ENCODE measurements at regions not wholly inside any gene's neighbourhood (a gene's known extent, or its start where the extent isn't known, plus 50 kb on each side); places are given as distances from the start of the nearest gene placed in this dataset.
"Not testable (repeated sequence)": the region's sequence is repeated elsewhere in the genome, so short reads cannot be mapped to it uniquely, and the experiment has no call there.

DNA sequence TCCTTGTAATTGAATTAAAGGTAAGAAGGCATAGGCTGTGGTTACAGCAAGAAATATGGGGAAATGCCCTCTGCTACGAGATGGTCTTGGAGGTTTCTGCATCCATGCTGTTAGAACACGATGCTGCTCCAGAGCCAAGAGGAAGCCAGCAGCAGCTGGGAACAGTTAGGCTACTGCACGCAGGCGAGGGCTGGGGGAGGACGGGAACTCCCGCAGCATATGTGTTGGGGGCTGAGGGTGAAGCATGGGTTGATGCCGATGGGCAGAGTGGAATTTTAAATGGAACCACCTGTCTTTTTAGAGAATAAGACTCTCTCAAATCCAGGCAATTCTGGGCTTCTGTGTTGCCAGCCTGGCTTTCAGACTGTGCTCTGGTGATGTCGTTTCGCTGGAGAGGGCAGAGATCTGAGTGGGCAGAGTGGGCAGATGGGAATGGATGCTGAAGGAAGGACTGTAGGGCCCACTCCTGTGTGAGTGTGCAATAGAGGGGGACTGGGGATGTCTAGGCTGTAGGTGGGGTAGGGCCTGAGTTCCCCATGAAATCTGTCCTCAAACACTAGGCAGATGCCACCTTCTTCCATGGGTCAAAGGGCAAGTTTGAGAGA is 417.0 kb upstream of the TPM1 start:
- no peak for DNase-seq

DNA sequence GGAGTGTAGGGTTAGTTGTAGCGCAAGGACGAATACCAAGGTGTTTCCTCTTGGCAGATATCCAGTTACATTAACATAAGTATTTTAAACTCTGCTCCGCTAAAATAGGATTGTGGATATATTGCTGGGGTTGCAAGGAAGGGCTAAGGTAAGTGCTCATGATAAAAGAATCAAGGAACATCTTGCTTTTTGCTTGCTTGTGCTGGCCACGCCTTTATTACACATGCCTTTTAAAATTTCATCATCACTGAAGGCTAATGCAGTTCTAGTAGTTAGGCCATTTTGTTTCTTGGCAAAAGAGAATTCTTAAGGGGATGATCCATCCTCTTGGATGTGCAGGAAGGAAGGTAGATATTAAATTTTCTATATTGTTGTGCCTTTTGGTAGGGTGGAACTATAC is 415.6 kb upstream of the TPM1 start:
- DNase-seq, result no peak

- no peak for DNase-seq
Observed at GRCh38 chr15:62631076-62631724, 411.3 kb upstream of the TPM1 start.

DNA sequence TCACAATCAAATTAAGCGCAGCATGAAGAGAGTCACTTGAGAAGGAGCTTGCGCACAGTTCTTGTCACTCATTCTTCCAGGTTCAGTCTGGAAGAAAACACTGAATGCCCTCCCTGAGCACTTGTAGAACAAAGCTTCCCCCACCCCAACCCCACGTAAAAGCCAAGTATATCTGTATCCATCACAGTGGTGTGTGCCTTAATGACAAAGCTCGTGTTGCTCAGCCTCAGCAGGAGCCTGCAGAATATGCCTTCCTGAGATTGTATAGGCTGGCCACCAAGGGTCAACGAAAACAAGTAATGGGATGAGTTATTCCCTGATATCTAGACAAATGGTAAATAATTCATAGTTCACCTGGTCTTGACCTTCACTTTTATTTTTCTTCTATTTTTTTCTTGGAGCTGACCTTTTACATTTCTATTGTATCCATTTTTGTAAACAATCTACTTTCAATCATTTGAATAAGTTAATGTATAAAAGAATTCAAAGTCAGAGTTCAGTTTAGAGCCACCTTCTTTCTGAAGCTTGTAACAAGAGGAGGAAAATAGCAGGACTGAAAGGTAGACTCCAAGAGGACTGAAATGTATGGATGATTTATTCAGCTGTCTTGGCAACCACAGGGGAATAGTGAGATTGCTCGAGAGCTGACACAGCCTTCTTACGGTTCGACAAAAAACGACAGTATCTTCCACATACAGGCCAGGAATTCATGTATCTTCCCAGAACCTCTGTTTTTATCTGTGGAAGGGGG is 405.5 kb upstream of the TPM1 start:
- no peak for DNase-seq

- DNase-seq, result no peak
Observed at GRCh38 chr15:62637574-62637897, 405.0 kb upstream of the TPM1 start.

- no peak for DNase-seq
Observed at GRCh38 chr15:62637950-62638619, 404.5 kb upstream of the TPM1 start.

DNA sequence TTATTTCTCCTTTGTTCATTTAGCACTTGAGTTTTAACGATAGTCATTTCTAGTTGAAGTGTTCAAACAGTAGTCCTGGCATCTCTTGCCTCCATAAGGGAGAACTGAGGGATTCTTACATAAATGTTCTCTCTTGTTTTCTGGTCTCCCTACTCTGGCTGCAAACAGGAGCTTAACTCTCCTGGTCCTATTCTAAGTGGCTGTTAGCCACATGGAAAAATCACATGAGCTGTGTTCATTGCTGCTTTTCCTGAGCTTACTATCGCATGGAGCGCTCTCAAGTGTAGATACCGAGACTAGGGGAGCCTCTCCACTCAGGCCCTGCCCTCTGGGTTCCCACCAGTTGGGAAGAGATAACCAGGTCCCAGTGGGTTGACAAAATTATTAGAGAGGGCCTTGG is 403.1 kb upstream of the TPM1 start:
- no peak for DNase-seq

GRCh38 chr15:62639906-62640605 is 402.5 kb upstream of the TPM1 start:
- DNase-seq, result no peak

DNA sequence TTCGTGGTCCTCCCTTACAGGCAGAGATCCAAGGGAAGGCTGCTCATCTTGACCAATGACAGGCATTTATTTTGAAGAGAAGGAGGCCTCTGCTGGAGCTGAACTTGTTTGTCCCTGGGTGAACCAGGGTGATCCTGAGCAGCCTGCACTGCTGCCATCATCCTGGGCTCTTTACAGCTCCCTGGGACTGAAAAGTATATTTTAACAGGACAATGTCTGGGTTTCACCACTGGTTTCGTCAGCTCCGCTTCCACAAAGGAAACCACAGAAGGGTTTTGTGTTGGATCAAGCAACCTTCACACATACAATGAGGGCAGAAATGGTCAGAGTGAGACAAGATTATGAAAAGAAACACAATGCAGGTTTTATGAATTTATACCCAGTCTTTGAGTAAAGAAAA is 400.7 kb upstream of the TPM1 start:
- no peak for DNase-seq

DNA sequence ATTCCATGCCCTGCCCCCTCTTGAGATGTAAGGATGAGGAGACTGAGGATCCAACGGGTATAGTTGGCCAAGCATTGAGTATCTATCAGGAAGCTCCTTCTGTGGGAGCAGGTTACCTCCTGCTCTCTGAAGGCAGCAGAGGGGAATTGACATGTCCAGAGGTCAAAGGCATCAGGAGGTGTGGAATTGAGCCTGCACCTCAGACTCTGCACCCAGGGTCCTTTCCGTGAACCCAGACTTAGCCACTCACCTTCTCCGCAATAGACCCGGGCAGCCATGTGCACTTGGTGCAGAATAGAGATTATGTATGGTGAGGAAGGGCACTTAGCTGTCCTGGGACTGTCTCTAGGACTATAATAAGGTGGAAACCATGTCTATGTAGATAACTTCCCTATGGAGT is 399.0 kb upstream of the TPM1 start:
- DNase-seq, result no peak

GRCh38 chr15:62644216-62644888 is 398.2 kb upstream of the TPM1 start:
- no peak for DNase-seq

- DNase-seq, result no peak
Observed at GRCh38 chr15:62644889-62645742, 397.4 kb upstream of the TPM1 start.

GRCh38 chr15:62647202-62647842 is 395.2 kb upstream of the TPM1 start:
- no peak for DNase-seq

DNA sequence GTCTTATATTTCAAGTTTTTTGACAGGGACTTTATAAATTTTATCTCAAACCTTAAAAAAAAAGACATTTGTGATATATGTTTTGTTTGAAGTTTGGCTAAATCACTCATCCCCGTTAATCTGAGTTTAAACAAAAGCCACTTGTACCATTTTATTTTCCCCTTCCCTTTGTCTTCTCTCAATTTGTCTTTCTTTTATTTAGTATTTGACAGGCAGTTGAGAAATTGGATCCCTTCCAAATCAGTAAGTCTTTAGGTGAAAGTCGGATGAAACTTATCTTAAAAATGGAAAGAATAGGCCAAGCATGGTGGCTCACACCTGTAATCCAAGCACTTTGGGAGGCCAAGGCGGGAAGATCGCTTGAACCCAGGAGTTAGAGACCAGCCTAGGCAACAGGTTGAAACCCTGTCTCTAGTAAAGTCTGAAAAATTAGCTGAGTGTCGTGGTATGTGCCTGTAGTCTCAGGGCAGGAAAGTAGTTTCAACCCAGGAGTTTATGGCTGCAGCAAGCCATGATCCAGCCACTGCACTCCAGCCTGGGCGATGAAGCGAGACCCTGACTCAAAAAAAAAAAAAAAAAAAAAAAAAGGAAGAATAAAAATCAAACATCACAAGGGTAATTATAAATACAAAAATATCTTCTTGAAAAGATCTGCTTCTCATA is 394.6 kb upstream of the TPM1 start:
- DNase-seq, result no peak

DNA sequence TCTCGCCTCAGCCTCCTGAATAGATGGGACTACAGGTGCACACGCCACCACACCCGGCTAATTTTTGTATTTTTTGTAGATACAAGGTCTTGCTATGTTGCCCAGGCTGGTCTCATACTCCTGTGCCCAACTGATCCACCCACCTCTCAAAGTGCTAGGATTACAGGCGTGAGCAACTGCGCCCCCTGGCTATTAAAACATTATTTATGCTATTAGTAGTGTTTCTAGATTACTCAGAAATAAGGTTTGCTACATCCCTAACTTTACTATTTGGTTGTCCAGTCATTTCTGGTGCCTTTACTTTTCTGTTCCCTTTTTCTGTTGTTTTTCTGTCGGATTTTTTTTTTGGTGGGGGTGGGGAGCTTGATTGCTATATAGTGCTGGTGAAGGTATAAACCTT is 393.6 kb upstream of the TPM1 start:
- DNase-seq, result no peak

- no peak for DNase-seq
Observed at GRCh38 chr15:62649793-62650420, 392.6 kb upstream of the TPM1 start.

GRCh38 chr15:62653122-62653521 is 389.4 kb upstream of the TPM1 start:
- no peak for DNase-seq

- no peak for DNase-seq
Observed at GRCh38 chr15:62656071-62656470, 386.5 kb upstream of the TPM1 start.

DNA sequence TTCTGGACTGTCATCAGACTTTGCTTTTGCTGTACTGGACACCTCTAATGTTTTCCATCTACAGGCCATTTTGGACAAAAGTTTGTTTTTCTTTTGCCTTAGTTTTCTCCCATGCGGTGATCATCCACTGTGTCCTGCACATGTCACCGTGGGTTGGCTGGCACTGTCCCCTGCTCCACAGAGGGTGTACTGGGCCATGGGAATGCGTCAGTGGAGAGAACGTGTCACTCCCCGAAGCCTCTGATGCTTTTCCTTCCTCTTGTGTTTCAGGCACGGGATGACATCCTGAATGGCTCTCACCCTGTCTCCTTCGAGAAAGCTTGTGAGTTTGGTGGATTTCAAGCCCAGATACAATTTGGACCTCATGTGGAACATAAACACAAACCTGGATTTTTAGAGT is 385.0 kb upstream of the TPM1 start:
- DNase-seq, result not testable (repeated sequence)

DNA sequence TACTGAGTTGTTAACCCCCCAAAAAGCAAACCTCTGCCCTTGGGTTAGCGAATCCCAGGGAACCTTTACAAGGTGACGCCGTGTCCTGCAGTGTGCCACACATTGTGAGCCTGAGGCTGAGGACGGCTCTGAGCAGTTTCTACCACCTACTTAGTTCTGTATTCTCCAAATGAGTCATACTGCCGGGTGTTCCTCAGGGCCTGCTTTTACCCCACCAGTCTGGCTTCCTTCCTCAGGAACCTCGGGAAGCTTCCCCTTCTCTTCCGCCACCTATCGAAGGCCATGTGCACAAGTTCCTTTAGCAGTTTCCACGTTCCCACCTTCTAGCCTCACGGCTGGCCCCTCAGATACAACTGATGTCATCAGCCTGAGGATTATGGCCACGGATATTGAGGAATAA is 384.0 kb upstream of the TPM1 start:
- DNase-seq, result no peak

Measured in DMS153 (cell line).